NCI-H2029 treated with DMSO at 0.1 percent for 48 hours (cell line): ENCODE measurements at regions not wholly inside any gene's neighbourhood (a gene's known extent, or its start where the extent isn't known, plus 50 kb on each side); places are given as distances from the start of the nearest gene placed in this dataset.
A peak's percentile ranks its signal among the peaks of the same experiment; 100 is the strongest.

Source experiments
- DNase-seq: peaks from one replicate; lab custom pipeline; 2025; lab: John Stamatoyannopoulos, UW

DNA sequence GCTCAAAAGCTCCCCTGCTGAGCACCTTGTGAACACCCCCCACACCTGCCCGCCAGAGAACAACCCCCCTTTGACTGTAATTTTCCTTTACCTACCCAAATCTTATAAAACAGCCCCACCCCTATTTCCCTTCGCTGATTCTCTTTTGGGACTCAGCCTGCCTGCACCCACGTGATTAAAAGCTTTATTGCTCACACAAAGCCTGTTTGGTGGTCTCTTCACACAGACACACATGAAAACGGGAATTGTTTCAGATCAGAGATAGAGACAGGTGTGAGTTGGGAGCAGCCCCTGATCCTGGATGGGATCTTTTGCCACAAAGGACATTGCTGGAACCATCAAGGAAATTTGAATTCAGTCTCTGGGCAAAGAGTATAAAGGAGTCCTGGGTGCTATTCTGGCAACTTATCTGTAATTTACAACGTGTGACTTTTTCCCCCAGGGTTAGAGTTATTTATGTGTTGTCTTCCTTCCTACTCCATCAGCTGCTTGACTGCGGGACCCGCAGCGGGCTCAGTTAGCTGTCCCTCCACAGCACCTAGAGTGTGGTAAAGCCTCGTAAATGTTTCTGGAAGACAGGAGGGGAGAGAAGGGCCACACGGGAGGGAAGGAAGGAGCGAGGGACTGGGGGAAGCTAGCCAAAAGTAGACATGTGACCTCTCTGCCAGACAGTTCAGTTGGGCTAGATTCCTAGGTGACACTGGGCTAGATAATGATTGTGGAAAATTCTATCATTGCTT lies 437.0 kb downstream of the ZNF608 start:
- DNase-seq, result no peak

DNA sequence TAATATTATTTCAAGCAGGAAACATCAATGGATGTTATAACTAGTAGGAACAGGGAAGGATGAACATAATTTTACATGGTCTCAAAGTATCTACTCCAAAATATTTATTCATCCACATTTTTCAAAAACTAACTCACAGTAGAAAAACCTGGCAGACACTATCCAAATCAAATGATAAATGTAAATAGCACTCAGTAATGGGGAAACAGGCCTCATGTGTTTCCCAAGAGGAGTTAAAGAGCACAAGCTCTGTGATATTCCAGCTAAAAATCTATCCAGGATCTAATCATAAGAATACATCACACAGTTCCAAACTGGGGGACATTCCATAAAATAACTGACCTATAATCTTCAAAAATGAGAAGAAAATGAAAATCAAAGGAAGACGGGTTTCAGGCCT lies 443.1 kb downstream of the ZNF608 start:
- no peak for DNase-seq

DNA sequence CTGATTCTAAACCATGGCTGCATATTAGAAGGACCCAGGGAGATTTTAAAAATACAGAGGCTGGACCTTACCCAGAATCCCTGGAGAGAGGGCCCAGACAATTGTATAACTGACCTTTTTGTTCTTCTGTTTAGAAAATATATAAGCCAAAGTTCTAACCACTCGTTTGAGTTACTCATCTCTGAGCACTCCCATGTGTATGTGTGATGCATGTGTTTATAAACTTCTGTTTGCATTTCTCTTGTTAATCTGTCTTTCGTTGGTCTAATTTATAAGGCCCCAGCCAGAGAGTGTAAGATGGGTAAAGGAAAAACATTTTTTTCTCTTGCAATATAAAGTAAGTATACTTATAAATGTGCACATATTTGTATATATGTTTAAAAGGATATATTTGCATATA lies 443.9 kb downstream of the ZNF608 start:
- DNase-seq, result no peak

DNA sequence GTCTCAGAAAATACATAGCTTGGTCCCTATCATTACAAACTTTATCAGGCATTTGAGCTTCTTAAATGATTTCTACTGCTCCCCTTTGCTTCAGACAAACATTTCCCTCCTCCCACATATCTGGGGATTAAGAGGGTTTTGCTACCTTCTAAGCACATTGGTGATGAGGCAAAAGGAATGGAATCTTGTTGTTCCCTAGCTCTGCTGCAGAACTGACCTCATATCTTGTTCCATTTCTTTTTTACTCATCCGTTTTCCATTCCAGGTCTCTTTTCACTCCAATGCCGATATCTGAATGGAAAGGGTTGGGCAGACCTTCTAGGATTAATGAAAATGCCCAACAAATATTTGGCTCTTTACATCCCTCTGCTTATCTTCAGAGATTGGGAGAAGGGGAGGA lies 444.6 kb downstream of the ZNF608 start:
- no peak for DNase-seq

DNA sequence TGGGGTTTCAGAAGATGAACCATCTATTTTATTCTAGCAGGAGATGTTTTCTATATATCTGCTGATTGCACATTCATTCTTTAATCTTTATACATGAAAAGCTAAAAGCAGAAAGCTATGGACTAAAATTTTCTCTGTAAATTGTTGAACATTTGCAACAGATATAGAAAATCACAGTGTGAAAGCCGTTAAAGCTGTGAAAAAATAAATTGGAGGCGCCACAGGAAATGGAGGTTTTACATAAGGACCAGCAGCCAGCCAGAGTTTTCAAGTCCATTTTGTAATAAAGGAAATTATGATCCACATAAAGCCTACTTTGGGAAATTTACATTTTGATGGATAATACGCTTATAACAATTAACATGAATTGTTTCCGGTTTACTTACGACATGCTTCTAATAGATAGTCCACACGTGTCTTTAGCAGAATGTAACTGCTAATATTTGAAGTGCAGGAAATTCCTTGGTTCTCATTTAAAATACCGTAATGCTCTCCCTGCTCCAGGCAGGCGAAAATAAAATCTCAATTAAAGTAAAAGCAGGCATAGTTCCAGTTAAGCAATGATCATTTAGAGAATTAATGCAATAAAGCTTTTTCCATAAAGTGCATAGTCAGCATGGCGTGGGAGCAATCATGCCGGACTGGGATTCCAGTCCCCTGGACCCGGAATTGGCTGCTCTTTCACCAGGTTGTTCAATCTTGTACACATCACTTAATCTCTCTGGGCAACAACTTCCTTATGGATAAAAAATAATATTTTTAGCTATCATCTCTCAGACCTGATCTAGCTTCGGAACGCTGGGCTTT lies 445.4 kb downstream of the ZNF608 start:
- DNase-seq, result no peak

DNA sequence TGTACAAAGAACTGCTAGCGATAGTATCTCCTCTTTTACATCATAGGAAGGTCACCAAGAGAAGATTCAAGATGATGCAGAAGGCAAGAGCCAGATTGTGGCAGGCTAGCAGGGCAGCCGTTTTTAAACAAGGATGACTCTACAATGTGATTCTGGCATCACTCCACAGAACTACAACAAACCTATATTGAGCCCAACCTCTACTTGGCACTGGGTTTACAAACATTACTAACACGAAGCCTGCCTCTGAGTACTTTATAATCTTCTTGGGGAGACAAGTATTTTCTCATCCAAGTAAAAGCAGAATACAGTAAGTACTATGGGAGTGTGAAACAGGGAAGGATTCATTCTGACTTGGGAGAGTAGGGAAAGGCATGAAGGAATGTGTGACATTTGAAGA lies 448.6 kb downstream of the ZNF608 start:
- no peak for DNase-seq

DNA sequence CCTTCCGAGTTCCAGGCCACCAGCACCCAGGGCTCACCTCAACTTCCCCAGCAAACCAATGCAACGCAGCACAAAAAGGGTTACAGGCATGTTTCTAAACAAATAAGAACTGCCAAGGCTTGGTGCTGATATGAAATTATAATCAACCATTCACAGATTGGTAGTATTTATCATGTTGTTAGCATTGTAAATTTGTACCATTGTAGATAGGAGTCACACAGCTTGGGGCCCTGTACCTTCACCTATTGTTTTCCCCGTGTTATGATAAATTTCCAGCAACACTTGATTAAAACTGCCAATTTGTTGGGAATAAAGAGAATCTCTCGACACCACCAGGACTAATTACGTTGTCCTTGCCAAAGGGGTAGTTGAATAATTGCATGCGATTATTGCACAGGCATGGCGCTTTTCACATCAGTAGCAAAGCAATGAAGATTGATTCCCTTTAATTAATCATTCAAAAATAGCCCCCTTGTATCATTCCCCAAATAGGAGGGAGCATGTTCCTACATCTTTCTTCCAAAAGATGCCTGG lies 454.1 kb downstream of the ZNF608 start:
- DNase-seq, result no peak

DNA sequence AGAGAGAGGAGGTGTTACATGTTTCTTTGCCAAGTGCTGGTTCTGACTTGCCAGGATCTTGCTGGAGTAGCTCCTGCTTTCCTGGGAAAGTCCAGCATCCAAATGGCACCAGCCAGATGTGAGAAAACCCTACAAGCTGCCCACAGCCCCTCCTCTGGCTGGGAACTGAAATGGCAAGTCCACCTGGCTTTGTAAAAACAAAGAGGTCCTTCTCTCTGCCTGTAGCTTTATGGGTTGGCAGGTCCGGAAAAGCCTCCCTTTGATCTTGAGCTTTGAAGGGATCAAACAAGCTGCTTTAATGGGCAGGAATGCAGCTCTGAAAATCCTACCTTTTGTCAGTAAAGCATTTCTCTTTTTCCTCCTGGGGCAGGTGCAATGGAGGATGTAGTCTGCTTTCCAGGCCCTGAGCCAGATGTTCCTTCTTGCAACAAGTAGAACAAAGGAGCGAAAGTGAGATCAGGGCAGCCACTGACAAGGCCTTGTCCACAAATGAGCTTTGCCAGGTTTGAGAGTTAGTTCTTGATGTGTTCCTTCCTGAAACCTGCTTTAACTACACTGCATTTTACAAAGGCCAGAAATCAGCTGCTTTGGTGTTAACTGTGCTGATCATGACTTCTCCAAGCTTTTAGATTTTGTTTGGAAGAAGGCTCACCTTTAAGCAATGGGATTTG lies 456.7 kb downstream of the ZNF608 start:
- DNase-seq, result peak; percentile 79

DNA sequence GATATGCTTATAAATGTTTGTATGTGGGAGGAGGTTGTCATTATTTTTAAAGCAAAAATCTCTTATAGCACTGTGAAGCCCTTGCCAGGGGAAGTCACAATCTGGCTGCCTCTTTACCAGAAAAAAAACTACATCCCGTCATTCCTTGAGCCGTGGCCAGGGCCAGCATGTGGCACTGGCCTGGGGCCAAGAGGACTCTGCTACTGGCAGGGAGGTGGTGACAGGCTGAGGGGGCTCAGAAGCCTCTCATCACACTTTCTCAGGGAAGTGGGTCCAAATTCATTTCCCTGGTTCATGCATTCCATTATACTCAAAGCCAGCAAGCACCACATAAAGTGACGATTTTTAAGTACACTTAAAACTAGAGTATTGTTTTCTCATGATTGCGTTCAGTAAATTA lies 457.3 kb downstream of the ZNF608 start:
- peak; percentile 75 for DNase-seq

DNA sequence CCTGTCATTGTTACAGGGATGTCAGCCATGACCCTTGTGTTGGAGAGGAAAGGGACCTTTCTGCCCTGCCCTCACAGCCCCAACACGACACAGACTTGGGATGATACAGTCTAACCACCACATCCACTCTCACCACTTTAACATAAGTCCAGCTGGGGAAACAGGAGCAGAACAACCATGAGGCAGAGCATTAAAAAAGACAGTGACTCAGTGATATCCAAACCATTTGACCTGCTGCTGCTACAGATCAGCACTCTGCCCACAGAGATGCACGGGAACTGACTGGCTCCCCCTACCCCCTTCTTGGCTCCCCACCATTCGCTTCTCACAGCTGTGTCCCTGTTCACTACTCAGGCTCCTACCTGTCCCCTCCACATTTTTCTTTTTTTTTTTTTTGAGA lies 458.6 kb downstream of the ZNF608 start:
- DNase-seq, result no peak

DNA sequence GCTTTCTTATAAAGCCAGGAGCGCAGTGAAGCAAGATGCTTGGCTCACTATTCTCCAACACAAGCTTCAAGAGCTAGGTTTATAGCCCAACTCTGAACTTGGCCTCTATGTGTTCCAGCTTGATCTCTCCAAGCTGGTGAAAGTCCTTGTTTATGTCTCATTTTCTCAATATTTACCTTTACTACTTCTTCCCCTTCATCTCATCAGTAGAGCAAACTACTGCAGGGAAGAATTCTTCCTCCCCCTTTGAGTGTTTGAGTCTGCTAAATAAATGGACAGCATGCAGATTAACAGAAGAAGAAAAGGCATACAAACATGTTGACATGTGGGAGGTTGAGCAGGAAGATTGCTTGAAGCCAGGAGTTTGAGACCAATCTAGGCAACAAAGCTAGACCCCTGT lies 460.7 kb downstream of the ZNF608 start:
- no peak for DNase-seq

DNA sequence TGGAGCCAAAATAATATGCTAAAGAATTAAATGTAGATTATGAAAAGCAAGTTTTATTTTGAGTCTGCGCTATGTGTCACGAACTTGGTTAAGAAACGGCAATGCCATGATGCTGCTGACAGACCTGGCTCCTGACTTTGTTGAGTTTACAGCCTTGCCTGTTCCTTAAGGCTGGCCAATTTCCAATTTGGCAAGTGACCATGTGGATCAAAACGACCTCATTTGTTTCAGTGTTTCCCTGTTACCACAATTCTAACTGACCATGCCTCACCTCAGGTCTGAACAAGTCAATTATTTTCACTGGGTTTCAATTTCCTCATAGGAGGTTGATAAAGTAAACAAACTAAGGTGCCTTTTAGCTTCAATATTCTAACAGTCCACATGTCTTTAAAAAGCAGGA lies 461.4 kb downstream of the ZNF608 start:
- peak; percentile 37 for DNase-seq

DNA sequence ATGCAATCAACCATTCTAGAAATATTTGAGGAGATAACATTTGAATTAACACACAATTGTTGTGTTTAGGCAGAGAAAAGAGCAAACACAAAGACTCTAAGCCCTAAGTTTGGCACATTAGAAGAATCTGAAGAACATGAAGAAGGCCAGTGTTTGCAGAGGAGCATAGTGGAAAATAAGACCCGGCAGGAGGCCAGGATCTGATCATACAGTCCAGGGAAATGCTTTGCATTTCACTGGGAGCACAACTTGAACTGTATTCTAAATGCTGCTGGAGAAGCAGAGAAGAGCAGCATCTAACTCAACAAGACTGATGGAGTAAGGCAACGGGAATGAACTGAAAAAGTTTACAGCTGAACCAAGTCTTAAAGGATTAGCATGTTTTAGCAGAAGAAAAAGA lies 463.4 kb downstream of the ZNF608 start:
- no peak for DNase-seq

DNA sequence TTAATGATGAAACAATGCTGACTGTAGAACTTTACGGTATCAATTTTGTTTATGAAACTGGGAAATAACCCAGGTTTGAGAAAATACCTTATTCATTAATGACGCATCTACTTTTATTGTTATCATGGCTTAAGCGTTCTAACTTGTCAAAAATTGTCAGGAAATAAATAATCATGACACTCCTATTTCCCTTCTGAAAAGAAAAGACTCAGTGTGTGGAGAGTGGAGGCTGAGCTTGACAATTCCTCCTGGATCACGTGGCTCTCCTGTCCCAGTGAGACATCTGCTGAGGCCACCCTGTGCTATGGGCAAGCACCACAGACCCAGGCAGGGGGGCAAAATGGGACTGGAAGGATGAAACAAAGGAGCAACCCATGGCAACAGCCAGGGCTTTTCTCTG lies 466.4 kb downstream of the ZNF608 start:
- DNase-seq, result no peak

DNA sequence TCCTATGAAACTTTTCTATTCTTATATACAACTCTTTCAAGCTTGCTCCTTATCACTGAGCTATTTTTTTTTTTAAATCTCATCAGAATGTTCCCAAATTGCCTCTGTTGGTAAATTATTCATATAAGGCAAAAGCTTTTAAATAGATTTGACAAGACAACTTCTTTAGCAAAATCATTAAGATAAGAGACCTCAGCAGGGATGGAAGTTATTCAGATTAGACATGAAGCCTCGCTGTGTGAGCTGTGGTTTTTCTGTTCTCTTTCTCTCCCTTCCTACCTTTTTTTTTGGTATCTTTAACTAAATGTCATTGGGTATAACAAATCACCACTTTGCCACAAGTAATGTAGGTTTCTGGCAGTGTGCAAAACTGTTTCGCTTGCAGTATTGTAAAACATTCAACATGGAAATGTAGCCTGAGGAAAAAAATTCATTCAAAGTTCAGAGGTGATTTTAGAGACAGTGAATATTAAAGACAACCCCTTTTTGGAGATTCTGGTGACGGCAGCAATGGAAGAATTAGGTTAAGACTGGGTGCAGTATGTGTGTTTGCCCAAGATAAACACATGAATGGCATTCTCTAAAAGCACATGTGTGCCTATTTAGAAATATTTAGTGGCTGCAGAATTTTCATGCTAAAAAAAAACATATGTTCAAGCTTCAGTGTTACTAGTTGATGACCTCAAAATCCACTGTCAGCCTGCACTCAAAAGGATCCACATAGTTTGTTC lies 467.1 kb downstream of the ZNF608 start:
- no peak for DNase-seq

DNA sequence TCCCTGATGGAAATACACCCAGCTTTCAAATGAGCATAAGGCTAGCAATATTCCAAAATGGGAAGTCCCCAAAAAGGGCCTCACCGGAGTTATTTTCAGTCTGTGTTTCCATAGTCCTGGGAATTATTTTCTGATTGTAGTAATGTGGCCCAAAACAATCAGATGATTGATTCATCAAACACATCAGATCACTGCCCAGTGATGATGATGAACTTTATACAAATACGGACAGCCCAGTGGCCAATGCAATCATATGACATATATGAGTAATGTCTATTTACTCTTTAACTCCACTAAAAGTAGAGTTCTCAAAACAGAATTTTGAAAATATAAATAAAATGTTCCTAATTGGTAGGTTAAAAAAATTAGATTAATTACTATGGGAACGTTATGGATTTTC lies 467.8 kb downstream of the ZNF608 start:
- DNase-seq, result no peak

DNA sequence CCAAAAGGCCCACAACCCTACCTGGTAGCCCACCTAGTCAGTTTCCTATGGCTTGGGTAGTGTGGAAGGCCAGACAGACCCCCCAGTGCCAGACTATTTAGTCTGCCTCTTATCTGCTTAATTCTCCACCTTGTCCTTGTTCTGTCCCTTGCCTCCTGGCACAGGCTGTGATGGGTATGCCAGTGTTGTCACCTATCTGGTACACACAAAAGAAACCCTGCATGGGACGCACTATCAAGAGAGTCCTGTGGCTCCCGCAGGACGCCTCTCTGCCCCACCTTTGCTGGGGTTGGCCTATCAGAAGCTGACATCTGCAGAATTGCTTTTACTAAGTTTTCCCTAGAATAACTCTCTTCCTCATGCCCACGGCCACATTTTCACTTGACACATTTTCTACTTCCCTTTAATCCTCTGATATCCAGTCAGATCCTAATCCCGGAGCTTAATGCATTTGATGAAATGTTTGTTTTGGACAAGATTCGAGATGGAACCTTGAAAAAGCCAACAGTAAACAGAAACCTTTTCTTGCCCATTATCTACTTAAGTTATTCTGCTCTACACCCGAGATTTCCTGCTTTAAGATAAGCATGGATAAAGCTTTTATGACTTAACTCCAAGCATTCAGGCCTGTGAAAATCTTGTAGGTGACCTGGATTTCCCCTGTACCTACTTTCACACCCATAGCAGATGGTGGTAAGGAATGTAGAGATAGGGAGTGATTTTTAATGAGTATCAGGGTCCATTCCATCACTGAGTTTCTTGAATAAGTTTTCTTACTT lies 468.5 kb downstream of the ZNF608 start:
- DNase-seq, result no peak

DNA sequence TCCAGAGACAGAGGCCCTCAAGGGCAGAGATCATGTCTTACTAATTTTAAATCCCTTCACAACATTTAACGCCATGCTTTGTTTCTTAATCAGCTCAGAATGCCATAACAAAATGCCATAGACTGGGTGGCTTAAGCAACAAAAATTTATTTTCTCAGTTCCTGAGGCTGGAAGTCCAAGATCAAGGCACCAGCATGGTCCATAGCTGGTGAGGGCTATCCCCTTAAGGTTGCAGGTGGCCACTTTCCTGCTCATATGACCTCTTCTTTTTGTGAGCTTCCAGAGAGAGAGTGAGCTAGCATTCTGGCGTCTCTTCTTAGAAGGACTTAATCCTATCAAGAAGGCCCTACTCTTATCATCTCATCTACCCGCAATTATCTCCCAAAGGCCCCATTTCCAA lies 470.3 kb downstream of the ZNF608 start:
- no peak for DNase-seq

DNA sequence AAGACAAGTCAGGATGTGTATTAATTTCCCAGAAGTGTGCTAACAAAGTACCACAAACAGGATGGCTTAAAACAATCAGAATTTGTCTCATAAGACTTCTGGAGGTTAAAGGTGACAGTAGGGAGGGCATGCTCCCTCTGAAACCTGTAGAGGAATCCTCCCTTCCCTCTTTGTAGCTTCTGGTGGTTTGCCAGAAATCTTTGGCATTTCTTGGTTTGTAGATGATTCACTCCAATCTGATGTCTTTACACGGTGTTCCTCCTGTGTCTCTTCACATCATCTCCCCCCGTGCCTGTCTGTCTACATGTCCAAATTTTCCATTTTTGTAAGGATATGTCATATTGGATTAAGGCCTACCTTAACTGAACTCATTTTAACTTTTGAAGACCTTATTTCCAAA lies 471.5 kb downstream of the ZNF608 start:
- DNase-seq, result no peak

DNA sequence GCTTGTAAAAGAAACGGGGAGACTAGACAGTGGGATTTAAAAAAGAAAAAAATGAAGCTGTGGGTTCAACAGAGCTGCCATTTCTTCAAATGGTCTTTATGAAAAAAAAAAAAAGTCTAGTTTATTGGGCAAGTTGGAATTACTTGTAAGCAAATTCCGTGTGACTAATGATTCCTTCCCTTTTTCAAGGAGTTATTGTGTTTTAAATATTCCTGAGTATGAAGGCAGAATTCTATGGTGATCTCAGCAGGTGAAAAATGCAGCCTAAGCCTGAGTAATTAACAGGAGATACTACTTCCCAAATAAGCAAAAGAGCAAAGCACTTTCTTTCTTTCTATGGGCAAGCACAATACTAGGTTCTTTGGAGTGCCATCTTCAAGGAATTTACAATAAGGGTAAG lies 481.9 kb downstream of the ZNF608 start:
- DNase-seq, result no peak
